Skin epidermis (tissue), 12 donors: ENCODE measurements at regions not wholly inside any gene's neighbourhood (a gene's known extent, or its start where the extent isn't known, plus 50 kb on each side); places are given as distances from the start of the nearest gene placed in this dataset.
"Not testable (repeated sequence)": the region's sequence is repeated elsewhere in the genome, so short reads cannot be mapped to it uniquely, and the experiment has no call there.

Experiments
- H3K27ac ChIP-seq, 21 experiments: fragments of 200-600 bp; sonication (generic) in 11 of 21; one replicate each; pipeline ENCODE4 v1.5.0; 2020; ENCODE audit warnings: mild to moderate bottlenecking in 3 of 21, inconsistent platforms in 2 of 21, moderate library complexity in 2 of 21
- H3K4me3 ChIP-seq, 7 experiments: fragments of 200-600 bp; sonication (generic) in 2 of 7; one replicate each; pipeline ENCODE4 v1.5.0; 2020; ENCODE audit warnings: inconsistent platforms in 2 of 7, mild to moderate bottlenecking in 2 of 7, moderate library complexity in 1 of 7

DNA sequence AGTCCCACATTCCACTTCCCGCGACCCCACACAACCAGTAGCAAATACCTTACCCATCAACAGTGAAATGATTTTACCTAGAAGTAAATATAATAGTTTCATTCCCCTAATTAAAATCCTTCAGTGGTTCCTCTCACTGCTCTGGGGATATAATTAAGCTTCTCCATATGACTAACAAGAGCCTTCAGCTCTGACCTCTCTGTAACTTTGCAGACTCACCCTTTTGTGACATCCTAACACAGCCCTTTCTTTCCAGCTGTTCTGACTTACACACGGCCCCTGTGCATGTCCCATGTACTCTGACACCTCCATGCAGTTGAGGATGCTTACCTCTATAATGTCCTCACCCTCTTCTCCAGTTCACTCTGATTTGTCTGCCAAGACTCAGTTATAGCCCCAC lies 137.3 kb upstream of the SPAG17 start:
- Histone ChIP-seq H3K4me3 (no peak overlapping the region), H3K27ac (no peak overlapping the region)

DNA sequence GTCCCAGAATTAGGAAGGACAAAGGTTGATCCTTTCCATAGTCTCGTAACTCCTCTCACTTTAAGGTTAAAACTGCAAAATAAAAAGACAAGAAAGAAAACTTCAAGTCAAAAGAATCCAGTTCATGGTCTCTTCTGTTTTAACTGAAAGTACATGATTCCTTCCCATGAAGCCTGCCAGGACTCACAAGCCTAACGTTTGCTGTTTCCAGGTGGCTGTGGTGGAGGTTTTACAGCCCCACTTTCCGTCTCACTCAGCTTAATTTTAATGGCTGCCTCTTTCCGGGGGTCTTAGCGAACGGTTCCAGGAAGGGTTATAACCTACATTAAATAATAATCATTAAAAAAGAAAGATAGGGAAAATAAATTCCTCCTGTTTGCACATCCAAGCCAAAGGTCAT lies 136.8 kb upstream of the SPAG17 start:
- H3K27ac ChIP-seq, result no peak overlapping the region
- H3K4me3 ChIP-seq, result no peak overlapping the region

DNA sequence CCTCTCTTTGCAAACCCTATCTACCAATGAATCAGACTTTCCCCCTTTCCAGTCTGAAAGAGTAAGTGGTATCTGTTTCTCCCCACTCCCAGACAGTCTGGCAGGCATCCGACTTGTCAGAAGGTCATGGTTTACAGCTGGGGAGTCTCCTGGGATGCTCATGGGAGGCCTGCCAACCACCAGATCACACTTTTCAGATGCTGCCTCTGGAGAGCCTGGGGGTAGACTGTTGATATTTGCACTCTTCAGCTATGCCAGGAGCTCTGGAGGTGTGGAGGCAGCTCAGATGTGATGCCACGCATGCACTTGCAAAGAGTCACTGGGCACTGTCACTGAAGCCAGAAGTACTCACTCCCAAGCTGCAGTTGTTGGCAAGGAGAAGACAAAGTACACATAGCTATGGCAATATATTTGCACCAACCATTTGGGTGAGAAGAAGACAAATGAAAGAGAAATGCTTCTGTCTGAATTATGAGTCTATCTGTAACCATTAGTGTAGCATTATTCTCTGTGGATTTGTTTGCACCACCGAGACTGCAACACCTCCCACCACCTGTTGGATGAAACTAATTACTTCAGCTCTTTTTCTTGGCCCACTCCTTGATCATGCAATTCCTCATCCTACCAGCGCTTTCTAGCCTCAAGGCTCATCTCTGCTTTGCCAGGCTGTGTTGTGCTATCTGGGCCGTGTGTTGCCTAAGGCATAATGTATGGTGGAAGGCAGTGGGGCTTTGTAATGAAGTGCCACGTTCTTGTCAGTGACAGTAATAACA lies 133.0 kb upstream of the SPAG17 start:
- no peak overlapping the region for H3K27ac ChIP-seq
- no peak overlapping the region for H3K4me3 ChIP-seq

DNA sequence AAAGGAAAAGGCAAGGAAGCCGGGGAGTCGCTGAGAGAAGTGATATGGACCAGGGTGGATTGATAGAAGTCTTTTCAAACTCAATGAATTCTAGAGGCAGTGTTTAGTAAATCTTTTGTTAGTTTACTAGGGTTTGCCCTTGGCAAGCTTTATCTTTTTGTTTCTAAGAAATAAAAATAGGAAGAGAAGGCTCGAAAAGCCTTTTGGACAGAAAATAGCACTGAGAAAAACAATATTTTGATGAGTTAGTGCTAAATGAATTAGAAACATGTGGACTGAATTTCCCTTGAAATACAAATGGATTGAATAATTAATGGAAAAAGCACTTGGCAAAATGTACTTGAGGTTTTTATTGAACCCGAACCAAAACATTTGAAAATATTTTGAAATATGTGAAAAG lies 121.8 kb upstream of the SPAG17 start:
- no peak overlapping the region for H3K4me3 ChIP-seq
- H3K27ac ChIP-seq, result no peak overlapping the region

DNA sequence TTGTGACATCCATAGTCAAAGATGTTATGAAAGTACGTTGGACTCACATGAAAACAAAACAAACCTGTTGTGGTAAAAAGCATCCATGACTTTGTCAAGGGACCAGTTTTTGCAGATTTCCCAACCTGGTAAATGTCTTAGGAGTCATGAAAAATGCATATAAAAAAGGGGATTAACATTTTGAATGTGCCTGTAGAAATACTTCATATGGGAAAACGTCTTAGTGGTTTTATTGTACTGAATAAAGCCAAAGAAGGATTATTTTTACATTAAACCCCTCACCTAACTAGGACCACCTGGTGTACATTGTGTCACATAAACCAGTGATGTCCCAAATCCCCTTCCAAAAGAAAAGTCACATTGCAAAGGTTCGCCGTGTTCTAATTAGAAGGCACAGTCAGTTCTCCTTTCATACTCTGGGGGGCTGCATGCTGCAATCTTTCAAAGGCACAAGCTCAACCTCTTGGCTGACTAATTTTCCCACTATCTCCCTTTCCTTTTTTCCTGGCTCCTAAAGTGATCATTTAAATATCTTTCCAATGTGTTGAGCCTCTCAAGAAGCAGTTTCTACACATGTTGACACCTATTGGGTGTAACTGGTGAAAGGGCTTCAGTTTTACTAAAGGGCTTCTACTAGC lies 119.8 kb upstream of the SPAG17 start:
- Histone ChIP-seq H3K4me3 (no peak overlapping the region), H3K27ac (no peak overlapping the region)

DNA sequence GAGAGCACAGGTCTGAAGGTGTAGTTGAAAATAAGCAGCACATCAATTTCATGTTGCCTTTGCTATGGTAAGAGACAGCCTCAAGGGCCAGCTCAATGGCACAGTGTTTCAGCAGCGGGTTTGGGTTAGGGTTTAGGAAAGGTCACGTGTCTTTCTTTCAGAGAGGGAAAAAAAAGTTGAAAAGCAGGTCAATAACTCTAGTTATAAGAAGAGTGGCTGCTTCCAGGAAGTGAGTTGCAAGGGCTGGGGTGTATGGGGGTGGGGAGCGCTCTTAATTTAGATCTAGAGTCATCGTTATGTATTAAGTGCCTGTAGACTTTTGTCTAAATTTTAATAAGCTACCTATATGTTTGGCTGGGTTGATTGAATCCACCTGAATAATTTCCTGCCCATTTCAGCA lies 118.5 kb upstream of the SPAG17 start:
- H3K4me3 ChIP-seq, result no peak overlapping the region
- H3K27ac ChIP-seq, result no peak overlapping the region

DNA sequence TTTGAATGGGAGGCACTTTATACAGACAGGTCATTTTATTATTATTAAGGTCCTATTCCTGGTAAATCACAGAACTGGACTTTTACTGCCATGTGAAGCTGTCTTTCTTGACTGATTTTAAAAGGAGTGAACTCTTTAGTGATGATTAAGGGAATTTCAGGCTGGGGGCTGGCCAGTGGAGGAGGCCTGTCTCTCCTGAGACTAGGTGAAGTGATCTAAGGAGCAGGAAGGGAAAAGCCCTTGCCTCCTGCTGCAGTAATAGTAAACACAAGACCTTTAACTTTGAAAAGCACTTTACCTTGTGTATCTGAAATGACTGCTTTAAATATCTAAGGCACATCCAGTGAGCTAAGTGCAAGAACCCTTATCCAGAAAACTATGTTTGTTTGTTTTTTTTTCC lies 118.0 kb upstream of the SPAG17 start:
- H3K4me3 ChIP-seq, result no peak overlapping the region

DNA sequence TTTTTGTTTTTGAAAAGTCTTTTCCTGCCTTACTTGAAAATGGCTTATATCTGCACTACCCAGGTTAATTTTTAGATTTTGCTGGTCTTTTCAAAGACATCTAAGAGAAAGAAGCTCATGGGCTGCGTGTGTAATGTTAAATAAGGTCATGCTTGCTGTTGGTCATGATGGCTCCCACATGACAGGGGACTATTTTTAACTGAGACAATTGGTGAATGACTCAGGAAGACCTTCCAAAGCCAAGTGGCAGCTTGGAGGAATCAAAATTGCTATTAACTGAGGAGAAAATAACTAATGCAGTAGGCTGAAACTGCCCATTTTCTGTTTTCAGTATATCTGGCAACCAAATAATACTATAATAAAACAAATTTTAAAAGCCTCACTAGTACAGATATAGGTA lies 117.1 kb upstream of the SPAG17 start:
- Histone ChIP-seq H3K4me3 (no peak overlapping the region), H3K27ac (peak overlapping the region in 1 of 21 experiments; percentile 46)

More for the DNA sequence above, 118.0 kb upstream of the SPAG17 start:
- H3K27ac ChIP-seq, result no peak overlapping the region

DNA sequence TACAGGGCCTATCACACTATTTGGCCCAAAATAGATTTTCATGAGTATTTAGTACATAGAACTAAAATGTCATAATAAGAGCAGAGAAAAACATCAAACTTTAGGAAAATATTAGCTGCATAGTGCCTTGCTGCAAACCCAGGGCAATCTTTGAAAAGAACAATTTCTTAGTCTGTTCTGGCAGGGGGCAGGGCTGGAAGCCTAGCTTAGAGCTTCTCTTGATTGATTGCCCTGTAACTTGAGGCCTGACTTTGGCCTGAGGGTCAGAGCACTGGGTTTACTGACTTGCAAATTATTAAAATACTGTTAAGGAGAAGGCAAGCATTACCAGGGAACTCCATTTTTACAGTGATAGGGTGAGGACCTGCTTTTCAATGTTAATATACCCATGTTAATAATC lies 115.8 kb upstream of the SPAG17 start:
- Histone ChIP-seq H3K27ac (no peak overlapping the region), H3K4me3 (no peak overlapping the region)

DNA sequence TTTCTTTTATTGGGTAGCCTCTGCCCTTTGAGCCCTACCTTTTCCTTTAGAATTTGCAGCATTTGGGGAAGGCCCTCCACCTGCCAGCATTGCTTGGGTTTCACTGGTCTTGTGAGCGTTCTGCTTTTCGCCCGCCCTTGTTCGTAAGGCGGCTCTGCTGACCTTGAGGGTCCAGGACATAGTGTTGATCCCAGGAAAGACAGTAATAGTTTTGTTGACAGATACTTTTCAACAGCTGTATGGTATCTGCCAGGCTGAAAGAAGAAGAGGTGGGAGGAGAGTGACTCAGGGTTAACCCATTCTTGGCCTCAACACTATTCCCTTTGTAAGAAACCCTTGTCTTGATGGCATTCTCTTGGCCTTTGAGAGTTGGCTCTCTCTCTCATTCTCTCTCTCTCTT lies 113.4 kb upstream of the SPAG17 start:
- Histone ChIP-seq H3K4me3 (no peak overlapping the region), H3K27ac (no peak overlapping the region)

DNA sequence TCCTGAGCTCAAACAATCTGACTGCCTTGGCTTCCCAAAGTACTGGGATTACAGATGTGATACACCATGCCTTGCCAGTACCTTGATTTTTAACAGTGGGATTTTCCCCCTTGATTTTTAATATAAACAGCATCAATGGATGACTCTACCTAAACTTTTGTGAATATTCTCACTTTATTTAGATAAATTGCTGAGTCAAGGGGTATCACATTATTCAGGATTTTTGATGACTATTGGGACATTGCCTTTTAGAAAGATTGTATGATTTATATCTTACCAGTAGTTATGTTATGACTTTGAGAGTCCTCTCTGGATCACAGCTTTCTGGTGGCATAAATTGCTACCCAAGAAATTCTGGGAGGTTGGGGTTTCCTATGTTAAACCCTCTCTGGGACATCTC lies 112.5 kb upstream of the SPAG17 start:
- Histone ChIP-seq H3K27ac (no peak overlapping the region), H3K4me3 (no peak overlapping the region)

DNA sequence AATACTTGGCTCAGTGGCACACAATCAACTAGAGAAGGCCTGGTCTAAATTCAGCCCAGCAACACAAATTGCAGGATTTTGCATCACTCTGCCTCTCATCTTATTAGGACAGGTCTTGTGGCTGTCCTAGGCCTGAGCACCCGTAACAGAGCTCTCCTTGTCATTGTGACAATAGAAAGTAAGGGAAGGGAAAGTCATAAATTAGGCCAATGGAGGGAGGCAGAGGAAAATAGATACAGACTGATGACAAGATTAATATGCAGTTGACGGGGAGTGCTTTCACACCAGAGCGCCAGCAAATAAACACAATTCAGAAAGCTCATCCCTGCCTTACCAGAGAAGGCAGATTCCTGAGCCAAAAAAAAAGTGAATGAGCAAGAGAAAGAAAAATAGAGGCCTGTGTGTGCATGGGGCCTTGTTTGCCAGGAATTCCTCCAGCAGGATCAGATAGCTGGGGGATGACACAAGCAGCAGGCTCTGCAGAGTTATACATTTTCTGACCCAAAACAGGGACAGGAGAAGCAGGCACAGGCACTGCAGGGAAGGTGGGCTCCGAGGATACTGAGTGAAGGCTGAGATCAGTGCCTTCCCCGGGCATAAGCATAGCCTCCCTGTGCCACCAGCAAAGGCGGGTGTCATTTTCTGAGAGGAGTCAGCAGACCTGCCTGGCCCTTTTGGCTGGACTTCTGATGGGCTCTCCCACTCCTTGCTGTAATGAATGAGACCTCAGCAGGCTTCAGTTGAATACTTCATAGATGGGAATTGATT lies 110.0 kb upstream of the SPAG17 start:
- peak overlapping the region in 1 of 21 experiments; percentile 16 for H3K27ac ChIP-seq

DNA sequence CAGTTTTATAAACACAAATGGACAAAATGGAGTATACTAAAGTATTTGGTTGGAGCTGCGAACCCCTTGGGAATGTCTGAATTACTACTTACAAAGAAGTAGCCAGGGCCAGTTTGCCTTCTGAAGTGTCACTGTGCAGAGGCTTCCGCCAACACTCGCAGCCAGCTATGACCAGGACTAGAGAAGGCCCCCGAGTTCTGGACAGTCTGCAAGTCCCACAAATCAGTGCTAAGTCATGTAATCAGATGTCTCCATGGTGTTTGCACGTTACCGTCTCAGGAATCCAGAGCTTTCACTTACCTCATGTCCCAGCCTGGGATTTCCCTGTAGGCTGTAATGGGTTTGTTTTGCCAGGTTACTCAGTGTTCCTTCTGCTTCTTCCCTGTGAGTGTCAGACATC lies 106.6 kb upstream of the SPAG17 start:
- Histone ChIP-seq H3K4me3 (no peak overlapping the region), H3K27ac (no peak overlapping the region)

More for the DNA sequence above, 110.0 kb upstream of the SPAG17 start:
- H3K4me3 ChIP-seq, result no peak overlapping the region

DNA sequence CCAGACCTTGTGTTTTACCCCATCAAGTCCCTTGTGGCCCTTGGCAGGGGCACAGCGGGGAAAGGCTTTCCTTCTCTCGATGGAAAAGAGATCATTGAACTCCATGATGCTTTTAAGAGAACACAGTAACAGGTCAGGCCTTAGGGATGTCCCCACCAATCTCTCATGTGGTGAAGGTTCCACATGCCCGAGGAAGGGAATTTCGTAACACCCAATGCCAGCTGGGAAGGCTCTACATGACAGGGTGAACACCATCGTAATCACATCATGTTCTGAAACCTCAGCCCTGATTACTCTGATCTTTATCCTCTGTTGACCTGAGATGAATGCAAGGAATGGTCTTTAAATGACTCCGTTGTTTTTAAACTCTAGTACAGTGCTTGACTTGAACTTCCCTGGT lies 105.5 kb upstream of the SPAG17 start:
- H3K27ac ChIP-seq, result no peak overlapping the region
- H3K4me3 ChIP-seq, result no peak overlapping the region

DNA sequence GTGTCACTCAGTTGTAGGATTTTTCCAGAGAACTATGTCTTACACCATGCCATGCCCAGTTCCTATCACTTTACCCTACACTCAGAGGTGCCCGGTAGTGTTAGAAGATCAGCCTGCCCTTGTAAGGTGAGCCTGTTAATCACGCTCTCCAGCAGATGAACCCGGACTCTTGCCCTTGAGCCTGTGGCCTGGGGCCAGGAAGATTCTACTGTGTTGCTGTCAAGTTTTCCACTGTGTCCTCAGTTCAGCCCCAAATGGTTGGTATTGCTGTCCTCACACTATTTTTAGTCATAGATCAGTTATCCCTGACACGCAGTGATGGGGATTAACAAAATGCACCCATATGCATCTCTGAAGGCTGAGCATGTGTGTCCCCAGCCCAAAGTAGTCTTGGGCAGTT lies 105.0 kb upstream of the SPAG17 start:
- Histone ChIP-seq H3K27ac (no peak overlapping the region), H3K4me3 (no peak overlapping the region)

DNA sequence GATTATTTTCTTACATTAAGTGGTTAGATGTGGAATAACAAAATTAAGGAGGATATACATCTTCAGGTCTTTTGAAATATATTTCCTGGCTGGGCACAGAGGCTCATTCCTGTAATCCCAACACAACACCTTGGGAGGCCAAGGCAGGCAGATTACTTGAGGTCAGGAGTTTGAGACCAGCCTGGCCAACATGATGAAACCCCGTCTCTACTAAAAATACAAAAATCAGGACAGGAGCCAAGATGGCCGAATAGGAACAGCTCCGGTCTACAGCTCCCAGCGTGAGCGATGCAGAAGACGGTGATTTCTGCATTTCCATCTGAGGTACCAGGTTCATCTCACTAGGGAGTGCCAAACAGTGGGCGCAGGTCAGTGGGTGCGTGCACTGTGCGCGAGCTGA lies 95.6 kb upstream of the SPAG17 start:
- H3K4me3 ChIP-seq, H3K27ac ChIP-seq: not testable (repeated sequence)

DNA sequence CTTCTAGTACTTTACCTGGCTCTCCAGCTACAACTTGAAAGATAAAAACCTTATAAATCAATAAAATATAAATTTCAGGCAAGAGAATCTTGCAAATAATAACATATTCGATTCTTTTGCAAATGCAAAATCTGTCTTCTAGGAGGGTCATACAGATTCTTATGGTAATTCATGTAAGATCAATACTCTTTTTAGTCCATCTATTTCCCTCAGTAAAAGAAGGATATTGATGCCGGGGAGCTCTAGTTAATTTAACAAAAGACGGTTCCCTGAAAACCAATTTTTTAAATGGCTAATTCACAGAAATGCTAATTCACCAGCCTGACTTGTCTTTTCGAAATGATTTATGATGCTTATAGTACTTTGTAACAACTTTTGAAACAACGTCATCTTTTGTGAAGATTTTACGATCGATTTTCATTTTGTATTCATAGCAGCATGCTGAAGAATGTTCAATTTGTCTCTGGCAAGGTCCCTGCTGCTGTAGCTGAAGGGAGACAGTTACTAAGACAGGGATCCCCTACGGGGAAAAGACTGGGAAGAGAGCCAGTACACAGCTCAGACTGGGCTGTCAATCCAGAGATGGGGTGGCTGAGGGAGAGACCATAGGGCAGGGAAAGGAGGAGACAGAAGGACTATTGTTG lies 90.6 kb upstream of the SPAG17 start:
- Histone ChIP-seq H3K27ac (no peak overlapping the region), H3K4me3 (no peak overlapping the region)

DNA sequence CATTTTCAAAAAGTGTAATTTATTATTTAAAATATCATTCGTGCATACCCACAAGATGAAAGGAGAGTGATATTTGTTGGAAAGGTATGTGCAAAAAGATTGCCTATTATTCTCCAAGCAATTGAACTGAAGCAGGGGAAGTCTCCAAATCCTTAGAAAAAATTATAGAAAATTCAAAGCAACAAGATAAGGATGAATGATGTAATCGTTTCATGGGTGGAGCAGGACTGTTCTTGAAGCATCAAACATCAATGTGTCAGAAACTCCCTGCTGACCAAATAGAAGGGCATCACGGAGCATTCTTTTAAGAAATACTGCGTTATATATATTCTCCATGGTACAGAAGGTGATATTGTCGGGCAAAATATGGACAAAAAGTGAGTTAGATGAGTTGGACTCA lies 87.9 kb upstream of the SPAG17 start:
- H3K4me3 ChIP-seq, result no peak overlapping the region
- no peak overlapping the region for H3K27ac ChIP-seq

DNA sequence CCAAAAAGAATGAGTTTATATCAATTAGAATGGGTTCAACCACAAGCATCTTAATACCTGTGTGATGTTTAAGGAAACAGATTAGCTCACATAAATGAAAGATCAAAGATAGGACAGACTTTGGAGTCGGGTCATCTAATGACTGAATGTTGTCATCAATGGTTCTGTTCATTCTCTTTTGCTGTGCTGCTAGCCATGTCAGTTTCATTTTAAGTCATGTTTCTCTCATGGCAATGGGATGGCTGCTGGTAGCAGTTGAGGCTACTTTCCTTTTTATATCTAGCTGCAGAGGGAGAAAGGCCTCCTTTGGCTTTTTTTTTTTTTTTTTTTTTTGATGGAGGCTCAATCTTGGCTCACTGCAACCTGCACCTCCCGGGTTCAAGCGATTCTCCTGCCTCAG lies 86.9 kb upstream of the SPAG17 start:
- no peak overlapping the region for H3K27ac ChIP-seq
- no peak overlapping the region for H3K4me3 ChIP-seq

DNA sequence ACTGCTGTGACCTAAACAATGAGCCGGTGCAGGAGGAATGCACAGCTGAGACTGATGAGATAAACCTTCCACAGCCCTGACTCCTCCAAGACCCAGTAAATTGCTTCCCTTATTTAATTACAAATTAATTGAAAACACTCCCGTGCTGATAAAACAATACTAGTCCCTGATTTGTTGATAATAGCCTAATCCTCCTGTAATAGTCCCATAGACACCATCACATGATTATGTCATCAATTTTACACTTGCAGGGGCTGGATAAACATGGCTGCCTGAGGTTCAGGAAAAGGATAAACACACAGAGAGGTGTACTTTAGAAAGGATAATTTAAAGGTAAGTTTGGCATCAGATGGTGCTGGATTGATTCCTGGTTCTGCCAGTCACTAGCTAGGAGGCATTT lies 84.6 kb upstream of the SPAG17 start:
- Histone ChIP-seq H3K4me3 (no peak overlapping the region), H3K27ac (no peak overlapping the region)

DNA sequence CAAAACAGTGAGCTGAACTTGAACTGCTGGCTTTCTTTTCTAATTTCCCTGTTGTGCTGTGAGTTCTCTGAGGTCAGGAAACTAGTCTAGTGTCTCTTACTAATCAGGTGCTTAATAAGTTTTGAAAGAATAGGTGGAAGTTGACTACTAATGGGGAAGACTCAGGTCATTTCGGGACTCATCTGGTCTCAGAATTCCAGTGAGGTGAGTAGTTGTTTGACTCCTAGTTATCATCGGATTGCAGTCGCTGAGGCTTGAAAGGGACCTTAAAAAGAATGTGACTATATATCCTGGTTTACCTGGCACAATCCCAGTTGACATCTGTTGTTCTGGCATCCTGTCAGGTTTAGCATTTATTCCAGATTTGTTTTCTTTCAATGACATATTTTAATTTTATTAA lies 81.4 kb upstream of the SPAG17 start:
- H3K4me3 ChIP-seq, result no peak overlapping the region
- H3K27ac ChIP-seq, result no peak overlapping the region
